WTC11 (cell line): ENCODE measurements at regions not wholly inside any gene's neighbourhood (a gene's known extent, or its start where the extent isn't known, plus 50 kb on each side); places are given as distances from the start of the nearest gene placed in this dataset.

Source experiments
- ATAC-seq: fragments of 200-7000 bp; cut with Tn5 transposase; 2 replicates; pipeline ENCODE4 v1.10.0; 2021; ENCODE audit warnings: mild to moderate bottlenecking, moderate library complexity
- CTCF ChIA-PET: fragments of 300-600 bp; sonication (Branson Sonifier 250); formaldehyde crosslinking; loops from one replicate; lab custom pipeline; 2021; ENCODE audit warnings: antibody characterized with exemption; lab: Charles Lee
- POLR2A ChIA-PET: fragments of 350-600 bp; sonication (Branson Sonifier 250); formaldehyde crosslinking; loops from one replicate; lab custom pipeline; 2021; ENCODE audit warnings: antibody characterized with exemption; lab: Charles Lee
- DNase-seq: peaks from one replicate; pipeline ENCODE4 v3.0.0; 2021; ENCODE audit warnings: low spot score
- H3K27ac Mint-ChIP-seq: 2 replicates; pipeline ENCODE4 v1.8.0; 2021; ENCODE audit warnings: mixed read lengths
- H3K27me3 Mint-ChIP-seq: 2 replicates; pipeline ENCODE4 v1.8.0; 2021; ENCODE audit warnings: low read depth, mild to moderate bottlenecking, moderate library complexity, mixed read lengths
- H3K36me3 Mint-ChIP-seq: 2 replicates; pipeline ENCODE4 v1.8.0; 2021; ENCODE audit warnings: mixed read lengths
- H3K4me1 Mint-ChIP-seq: 2 replicates; pipeline ENCODE4 v1.8.0; 2022; ENCODE audit warnings: mixed read lengths
- H3K4me3 Mint-ChIP-seq: 2 replicates; pipeline ENCODE4 v1.8.0; 2021; ENCODE audit warnings: mild to moderate bottlenecking, moderate library complexity, mixed read lengths
- H3K9me3 Mint-ChIP-seq: 2 replicates; pipeline ENCODE4 v1.8.0; 2021; ENCODE audit warnings: mixed read lengths
- CBFB ChIP-seq: sonication (generic); formaldehyde crosslinking; IDR thresholded peaks from 2 replicates; pipeline ENCODE4 v1.8.1; 2022; ENCODE audit warnings: mild to moderate bottlenecking, low read depth, missing genetic modification reagents
- FOXP1 ChIP-seq: sonication (generic); formaldehyde crosslinking; IDR thresholded peaks from 2 replicates; pipeline ENCODE4 v1.8.0; 2022; ENCODE audit warnings: missing genetic modification reagents, mild to moderate bottlenecking, moderate library complexity, borderline replicate concordance
- JUN ChIP-seq: sonication (generic); formaldehyde crosslinking; IDR thresholded peaks from 2 replicates; pipeline ENCODE4 v1.8.0; 2023; ENCODE audit warnings: mild to moderate bottlenecking, missing genetic modification reagents
- MAX ChIP-seq: sonication (generic); formaldehyde crosslinking; IDR thresholded peaks from 2 replicates; pipeline ENCODE4 v1.8.0; 2022; ENCODE audit warnings: mild to moderate bottlenecking, missing genetic modification reagents
- MLX ChIP-seq: sonication (generic); formaldehyde crosslinking; IDR thresholded peaks from 2 replicates; pipeline ENCODE4 v1.8.1; 2023; ENCODE audit warnings: mild to moderate bottlenecking, missing genetic modification reagents, moderate library complexity
- PRDM15 ChIP-seq: sonication (generic); formaldehyde crosslinking; IDR thresholded peaks from 2 replicates; pipeline ENCODE4 v1.8.0; 2022; ENCODE audit warnings: missing genetic modification reagents
- RORB ChIP-seq: fragments of 250-450 bp; sonication (Bioruptor Pico); IDR thresholded peaks from 2 replicates; pipeline ENCODE4 v1.9.0; 2021; ENCODE audit warnings: mild to moderate bottlenecking
- ZNF121 ChIP-seq: sonication (generic); formaldehyde crosslinking; IDR thresholded peaks from 2 replicates; pipeline ENCODE4 v1.8.0; 2023; ENCODE audit warnings: missing genetic modification reagents
- ZNF219 ChIP-seq: sonication (generic); formaldehyde crosslinking; IDR thresholded peaks from 2 replicates; pipeline ENCODE4 v1.8.0; 2023; ENCODE audit warnings: missing genetic modification reagents, mild to moderate bottlenecking, borderline replicate concordance
- ZNF425 ChIP-seq: fragments of 250-450 bp; sonication (Bioruptor Pico); conservative IDR thresholded peaks from 2 replicates; pipeline ENCODE4 v1.9.0; 2021; ENCODE audit warnings: mild to moderate bottlenecking

GRCh38 chr5:133708331-133708850 lies 96.0 kb upstream of the FSTL4 start (continued):
- no peak for TF ChIP-seq PRDM15 (CRISPR knock-in tag)

- H3K4me1 Mint-ChIP-seq = peaks cover 4% of the 10 kb centered on the region; the same call in 1 of the 2 replicates
- H3K27me3 Mint-ChIP-seq = peaks cover 5% of the 10 kb centered on the region; the same call in 1 of the 2 replicates
- DNase-seq (no peak), ATAC-seq (no peak)
- H3K4me3 Mint-ChIP-seq = no peak overlapping the region
- H3K9me3 Mint-ChIP-seq = no peaks in the 10 kb centered on the region
- TF ChIP-seq CBFB (CRISPR knock-in tag) (no peak), ZNF219 (CRISPR knock-in tag) (no peak), ZNF121 (no peak), MAX (CRISPR knock-in tag) (no peak)
- TF ChIP-seq, all 79 proteins: peak for 0
- no peak overlapping the region for H3K27ac Mint-ChIP-seq
- ChIA-PET POLR2A (no interaction called here), CTCF (interaction anchor here (0.7 kb wide), 1 partner anchor 163 kb away, joined by 3 read pairs; no protein-coding TSS in a partner anchor)
- no peaks in the 10 kb centered on the region for H3K36me3 Mint-ChIP-seq
Observed at GRCh38 chr5:133707629-133708028, 95.3 kb upstream of the FSTL4 start.

- ChIA-PET POLR2A (no interaction called here), CTCF (no interaction called here)
- DNase-seq (no peak), ATAC-seq (no peak)
- peaks cover 4% of the 10 kb centered on the region; the same call in 1 of the 2 replicates for H3K4me1 Mint-ChIP-seq
- H3K27me3 Mint-ChIP-seq = peaks cover 5% of the 10 kb centered on the region; the same call in 1 of the 2 replicates
- H3K9me3 Mint-ChIP-seq = no peaks in the 10 kb centered on the region
- no peak overlapping the region for H3K4me3 Mint-ChIP-seq
- TF ChIP-seq PRDM15 (CRISPR knock-in tag) (no peak), JUN (no peak), RORB (CRISPR knock-in tag) (no peak), MLX (no peak), FOXP1 (CRISPR knock-in tag) (no peak)
- H3K36me3 Mint-ChIP-seq = no peaks in the 10 kb centered on the region
- H3K27ac Mint-ChIP-seq = no peak overlapping the region
Observed at GRCh38 chr5:133706506-133707430, 94.4 kb upstream of the FSTL4 start.

- H3K27me3 Mint-ChIP-seq = no peaks in the 10 kb centered on the region; the same call in 1 of the 2 replicates
- H3K36me3 Mint-ChIP-seq = no peaks in the 10 kb centered on the region
- TF ChIP-seq ZNF425 (CRISPR knock-in tag) = no peak
- H3K27ac Mint-ChIP-seq = no peak overlapping the region
- peaks cover 2% of the 10 kb centered on the region for H3K9me3 Mint-ChIP-seq
- CTCF ChIA-PET = no interaction called here
- H3K4me3 Mint-ChIP-seq = no peak overlapping the region
- ATAC-seq (no peak), DNase-seq (no peak)
- POLR2A ChIA-PET = no interaction called here
- H3K4me1 Mint-ChIP-seq = peaks cover 4% of the 10 kb centered on the region; the same call in 1 of the 2 replicates
Observed at GRCh38 chr5:133705331-133705730, 93.0 kb upstream of the FSTL4 start.
